Keratinocyte (primary cell): ENCODE measurements at regions not wholly inside any gene's neighbourhood (a gene's known extent, or its start where the extent isn't known, plus 50 kb on each side); places are given as distances from the start of the nearest gene placed in this dataset.

Experiments
- EZH2 ChIP-seq: IDR thresholded peaks from one replicate; pipeline ENCODE4 v1.6.1; 2012; ENCODE audit warnings: inconsistent platforms, mild to moderate bottlenecking, low read length, moderate library complexity
- TF ChIP-seq, protein P1 (sequence below), 3 experiments: IDR thresholded peaks in 1 of 3; conservative IDR thresholded peaks in 1 of 3; optimal IDR thresholded peaks in 1 of 3; 2 replicates in 2 of 3; 3 replicates in 1 of 3; pipeline versions ENCODE3 to v1.5.1; 2011; ENCODE audit warnings: low read length in 3 of 3, mild to moderate bottlenecking in 3 of 3, moderate library complexity in 2 of 3, control low read depth in 1 of 3, inconsistent platforms in 1 of 3; ENCODE audit not compliant: insufficient read depth in 2 of 3; ENCODE audit errors: extremely low read depth in 1 of 3

DNA sequence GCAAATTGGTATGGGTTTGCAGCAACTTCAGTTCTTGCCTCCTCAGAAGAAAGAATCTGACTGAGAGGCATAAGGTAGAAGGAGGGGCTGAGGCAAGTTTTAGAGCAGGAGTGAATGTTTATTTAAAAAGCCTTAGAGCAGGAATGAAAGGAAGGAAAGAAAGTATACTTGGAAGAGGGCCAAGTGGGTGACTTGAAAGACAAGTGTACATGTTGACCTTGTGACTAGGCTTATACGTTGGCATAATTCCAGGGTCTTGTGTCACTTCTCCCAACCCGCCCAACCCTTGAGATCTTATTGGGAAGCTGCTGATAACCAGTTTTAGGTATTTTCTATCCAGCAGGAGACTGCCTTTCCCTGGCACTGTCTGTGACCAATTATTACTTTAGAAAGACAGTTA, 436.9 kb upstream of the ZNF717 start:
- TF ChIP-seq, protein P1, sequence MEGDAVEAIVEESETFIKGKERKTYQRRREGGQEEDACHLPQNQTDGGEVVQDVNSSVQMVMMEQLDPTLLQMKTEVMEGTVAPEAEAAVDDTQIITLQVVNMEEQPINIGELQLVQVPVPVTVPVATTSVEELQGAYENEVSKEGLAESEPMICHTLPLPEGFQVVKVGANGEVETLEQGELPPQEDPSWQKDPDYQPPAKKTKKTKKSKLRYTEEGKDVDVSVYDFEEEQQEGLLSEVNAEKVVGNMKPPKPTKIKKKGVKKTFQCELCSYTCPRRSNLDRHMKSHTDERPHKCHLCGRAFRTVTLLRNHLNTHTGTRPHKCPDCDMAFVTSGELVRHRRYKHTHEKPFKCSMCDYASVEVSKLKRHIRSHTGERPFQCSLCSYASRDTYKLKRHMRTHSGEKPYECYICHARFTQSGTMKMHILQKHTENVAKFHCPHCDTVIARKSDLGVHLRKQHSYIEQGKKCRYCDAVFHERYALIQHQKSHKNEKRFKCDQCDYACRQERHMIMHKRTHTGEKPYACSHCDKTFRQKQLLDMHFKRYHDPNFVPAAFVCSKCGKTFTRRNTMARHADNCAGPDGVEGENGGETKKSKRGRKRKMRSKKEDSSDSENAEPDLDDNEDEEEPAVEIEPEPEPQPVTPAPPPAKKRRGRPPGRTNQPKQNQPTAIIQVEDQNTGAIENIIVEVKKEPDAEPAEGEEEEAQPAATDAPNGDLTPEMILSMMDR (optimal IDR thresholded peaks at IDR 0.05 in 1 of 3, IDR thresholded peaks at IDR 0.05 in 1 of 3, conservative IDR thresholded peaks at IDR 0.05 in 1 of 3; ENCODE audit: extremely low read depth in 1 of 3, insufficient read depth in 2 of 3, low read length in 3 of 3): no peak
- TF ChIP-seq EZH2: no peak
